Frontal cortex (tissue), 3 donors: ENCODE measurements at regions not wholly inside any gene's neighbourhood (a gene's known extent, or its start where the extent isn't known, plus 50 kb on each side); places are given as distances from the start of the nearest gene placed in this dataset.

ENCODE experiments used
- DNase-seq, 2 donors: peaks; one replicate each; pipeline ENCODE4 v3.0.0; 2012; ENCODE audit warnings: low spot score in 2 of 2
- FAIRE-seq: peaks from 2 replicates; lab custom pipeline; 2012; peaks lifted over from hg19 to GRCh38; lab: Jason Lieb, UNC
- donor health status: control.
- donor health status: control.
- donor health status: control.

DNA sequence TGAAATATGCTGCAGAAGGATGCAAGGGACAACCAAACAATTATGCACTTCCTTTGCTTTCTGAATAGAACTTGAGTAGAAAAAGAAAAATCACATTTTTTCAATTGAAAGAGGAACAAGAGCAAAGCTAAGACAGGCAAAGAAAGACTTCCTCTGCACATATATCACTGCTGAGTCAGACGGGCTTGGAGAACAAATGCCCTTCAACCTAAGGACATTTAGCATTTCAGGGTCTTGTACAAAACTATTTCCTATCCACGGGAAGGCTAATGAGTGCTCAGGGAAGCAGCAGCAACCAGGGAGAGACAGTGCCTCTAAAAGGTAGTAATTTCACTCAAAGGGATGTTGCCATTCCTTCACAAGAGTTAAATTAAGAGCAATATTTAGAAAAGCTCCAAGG lies 570.0 kb upstream of the GCFC2 start:
- no peak for FAIRE-seq
- no peak for DNase-seq

DNA sequence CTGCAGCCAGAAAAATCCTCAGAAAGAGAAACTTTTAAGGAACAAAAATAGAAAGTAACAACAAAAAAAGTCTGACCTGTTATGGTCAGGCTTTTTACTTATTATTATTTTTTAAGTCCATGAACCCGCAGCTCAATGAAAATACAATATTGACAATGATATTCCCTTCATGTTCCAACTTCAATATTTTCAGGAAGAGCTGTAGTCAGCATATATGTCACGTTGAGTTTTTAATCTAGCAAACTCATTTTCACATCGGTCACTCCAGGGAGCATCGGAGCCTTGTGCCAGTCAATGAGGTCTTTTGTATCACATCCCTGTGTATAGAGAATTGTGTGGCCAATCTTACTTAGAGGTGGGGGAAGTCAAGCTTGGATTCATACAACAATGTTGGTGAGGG lies 568.4 kb upstream of the GCFC2 start:
- DNase-seq (no peak), FAIRE-seq (no peak)

DNA sequence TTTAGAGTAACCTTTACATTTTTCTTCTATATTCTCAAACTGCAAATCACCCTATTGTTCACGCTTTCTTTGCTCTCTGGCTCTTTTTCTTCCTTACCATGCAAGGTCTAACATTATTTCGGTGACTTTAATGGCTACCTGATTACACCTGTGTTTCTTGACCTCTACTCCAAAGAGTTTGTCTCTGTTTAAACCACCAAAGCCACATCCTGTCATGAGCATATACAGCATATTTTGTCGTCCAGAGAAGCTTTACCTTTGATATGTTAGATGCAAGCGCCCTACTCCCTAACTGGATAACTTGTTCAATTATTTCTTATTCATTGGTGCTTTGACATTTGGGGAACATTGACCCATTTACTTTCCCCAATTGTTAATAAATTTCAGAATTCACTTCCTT lies 565.1 kb upstream of the GCFC2 start:
- DNase-seq: no peak
- FAIRE-seq: no peak

- FAIRE-seq: no peak
Measured at GRCh38 chr2:76274676-76275075, 564.0 kb upstream of the GCFC2 start.

GRCh38 chr2:76274160-76274559 lies 563.4 kb upstream of the GCFC2 start:
- DNase-seq (no peak), FAIRE-seq (no peak)

More at GRCh38 chr2:76274676-76275075, 564.0 kb upstream of the GCFC2 start:
- no peak for DNase-seq

DNA sequence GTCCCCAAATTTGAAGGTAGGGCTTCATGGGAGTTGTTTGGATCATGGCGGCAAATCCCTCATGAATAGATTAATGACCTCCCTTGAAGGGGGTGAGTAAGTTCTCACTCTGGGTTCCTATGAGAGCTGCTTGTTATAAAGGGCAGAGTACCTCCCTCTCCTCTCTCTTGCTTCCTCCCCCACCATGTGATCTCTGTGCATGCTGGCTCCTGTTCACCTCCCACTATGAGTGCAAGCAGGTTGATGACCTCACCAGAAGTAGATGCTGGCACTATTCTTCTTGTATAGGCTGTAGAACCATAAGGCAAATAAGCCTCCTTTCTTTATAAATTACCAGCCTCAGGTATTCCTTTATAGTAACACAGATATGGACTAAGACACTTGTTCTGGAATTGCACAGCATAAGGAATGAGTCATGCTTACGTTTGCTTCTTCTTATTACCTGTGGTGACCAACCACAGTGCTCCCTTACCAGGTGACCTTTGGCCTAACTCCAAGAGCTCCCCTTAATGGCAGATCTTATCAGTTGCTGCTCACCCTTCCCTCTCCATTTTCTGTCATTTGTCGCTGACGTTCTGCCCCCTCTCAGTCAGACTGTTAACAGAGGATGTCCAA lies 559.5 kb upstream of the GCFC2 start:
- no peak for FAIRE-seq
- DNase-seq: no peak

- peak in 1 of 2 donors; percentile 3 for DNase-seq
- no peak for FAIRE-seq
Measured at GRCh38 chr2:76268902-76269620, 558.3 kb upstream of the GCFC2 start.

DNA sequence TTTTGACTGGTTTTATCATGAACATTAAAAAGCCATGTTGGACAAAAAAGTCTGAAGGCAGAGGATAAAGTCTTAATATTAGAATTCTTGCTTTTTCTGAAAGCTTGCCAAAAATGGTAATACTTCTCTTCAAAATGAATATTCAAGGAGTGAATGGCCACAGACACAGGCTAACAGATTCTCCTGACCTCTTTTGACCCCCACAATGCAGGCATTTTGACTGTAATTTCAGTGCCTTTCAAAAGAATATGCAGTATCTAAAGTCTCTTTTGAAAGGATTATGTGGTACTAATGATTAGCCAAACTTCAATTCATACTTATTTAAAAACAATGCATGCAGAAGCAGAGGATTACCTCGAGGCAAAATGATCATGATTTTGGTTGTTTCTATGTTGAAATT lies 557.8 kb upstream of the GCFC2 start:
- FAIRE-seq: no peak
- DNase-seq: no peak

- no peak for DNase-seq
- no peak for FAIRE-seq
Measured at GRCh38 chr2:76257802-76258201, 547.1 kb upstream of the GCFC2 start.

- no peak for FAIRE-seq
- no peak for DNase-seq
Measured at GRCh38 chr2:76256458-76257088, 545.9 kb upstream of the GCFC2 start.

- FAIRE-seq: no peak
- DNase-seq: no peak
Measured at GRCh38 chr2:76252704-76253103, 542.0 kb upstream of the GCFC2 start.

DNA sequence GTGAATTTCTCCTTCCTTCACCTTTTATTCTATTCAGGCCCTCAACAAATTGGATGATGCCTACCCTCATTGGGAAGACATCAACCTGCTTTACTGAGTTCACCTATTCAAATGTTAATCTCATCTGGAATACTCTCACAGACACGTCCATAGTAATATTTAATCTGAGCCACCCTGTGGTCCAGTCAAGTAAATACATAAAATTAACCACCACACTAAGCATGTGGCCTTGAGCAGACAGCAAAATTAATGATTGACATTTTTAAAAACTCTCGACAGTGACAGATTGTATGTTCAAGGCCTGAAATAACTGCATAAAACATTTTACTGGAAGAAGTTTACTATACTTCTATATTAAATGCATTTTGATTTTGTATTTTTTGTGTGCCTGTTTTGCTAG lies 540.6 kb upstream of the GCFC2 start:
- DNase-seq: no peak
- no peak for FAIRE-seq

DNA sequence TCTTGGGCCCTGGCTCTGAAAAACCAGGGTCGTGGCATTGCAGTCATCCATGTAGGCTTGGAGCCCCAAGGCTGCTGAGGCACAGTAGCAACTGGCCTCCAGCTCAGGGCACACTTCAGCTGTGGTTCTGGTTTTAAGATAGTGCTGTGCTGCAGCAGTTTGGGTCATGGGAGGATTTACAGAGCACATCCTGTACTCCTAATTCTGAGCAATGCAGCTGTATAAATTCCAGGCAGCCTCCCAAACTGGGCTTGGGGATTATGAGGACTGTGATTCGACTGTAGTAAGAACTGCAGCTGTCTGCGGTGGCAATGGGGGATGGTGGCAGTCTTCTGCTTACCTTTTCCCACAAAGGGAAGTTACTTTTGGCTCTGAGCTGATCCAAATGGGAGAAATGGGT lies 536.3 kb upstream of the GCFC2 start:
- no peak for FAIRE-seq
- DNase-seq: no peak

DNA sequence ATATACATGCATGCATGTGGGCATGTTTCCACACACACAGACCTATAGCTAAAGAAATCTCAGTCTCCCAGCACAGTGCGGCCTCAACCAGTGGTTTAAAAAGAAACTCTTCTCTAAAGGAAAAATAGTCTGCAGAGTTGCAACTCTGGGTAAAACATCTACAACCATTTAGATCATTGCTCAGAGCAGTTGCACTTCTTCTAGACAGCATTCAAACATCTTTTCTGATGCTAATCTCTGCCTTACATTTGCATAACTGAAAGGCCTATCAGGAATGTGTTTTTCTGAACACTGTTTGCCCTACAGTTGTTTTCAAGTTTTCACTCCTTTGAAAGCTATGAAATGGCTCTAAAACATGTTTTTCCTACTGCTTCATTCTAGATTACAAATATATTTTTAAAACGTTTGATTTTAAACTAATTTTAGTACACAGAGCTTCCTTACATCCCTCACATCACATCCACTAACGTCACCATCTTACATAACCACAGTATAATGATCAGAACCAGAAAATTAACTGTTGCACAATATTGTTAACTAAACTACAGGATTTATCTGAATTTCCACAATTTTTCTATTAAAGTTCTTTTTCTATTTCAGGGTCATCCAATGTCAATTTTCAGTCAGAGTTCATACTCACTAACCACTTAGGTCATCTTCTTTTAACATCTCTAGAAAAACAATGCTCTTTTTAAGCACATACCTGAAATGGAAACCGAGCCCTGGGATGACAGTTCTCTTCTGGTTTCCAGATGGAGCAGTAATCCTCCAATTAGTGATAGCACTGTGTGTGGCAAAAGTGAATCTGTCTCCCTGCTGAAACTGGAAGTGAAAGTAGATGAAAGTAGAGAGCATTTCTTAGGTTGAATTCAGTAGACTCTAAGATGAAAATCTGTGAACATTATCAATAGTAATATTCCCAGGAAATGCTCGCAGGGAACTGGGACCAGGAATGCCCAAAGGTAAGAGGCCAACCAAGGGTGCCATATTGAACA lies 501.6 kb upstream of the GCFC2 start:
- FAIRE-seq: no peak

DNA sequence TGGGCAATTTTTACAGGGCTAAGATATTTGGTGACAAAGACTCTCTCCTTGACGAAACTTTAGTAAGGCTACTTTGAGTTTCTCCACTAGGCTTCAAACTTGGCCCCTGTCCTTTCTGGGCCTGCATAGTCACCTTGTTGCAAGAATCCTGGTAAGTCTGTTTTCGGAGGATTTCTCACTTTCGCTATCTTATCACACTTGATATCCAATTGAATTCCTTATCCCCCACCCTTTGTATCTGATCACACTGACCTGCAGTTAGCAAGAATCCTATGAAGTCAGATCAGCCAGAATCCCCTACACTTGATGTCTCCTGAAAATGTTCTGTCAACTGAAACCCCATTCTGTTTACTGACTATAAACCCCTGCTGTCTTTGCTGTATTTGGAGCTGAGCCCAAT lies 499.8 kb upstream of the GCFC2 start:
- FAIRE-seq (no peak), DNase-seq (no peak)

More for the DNA sequence above, 501.6 kb upstream of the GCFC2 start:
- DNase-seq: peak in 1 of 2 donors; percentile 1

GRCh38 chr2:76204048-76204447 lies 493.3 kb upstream of the GCFC2 start:
- DNase-seq (no peak), FAIRE-seq (no peak)

DNA sequence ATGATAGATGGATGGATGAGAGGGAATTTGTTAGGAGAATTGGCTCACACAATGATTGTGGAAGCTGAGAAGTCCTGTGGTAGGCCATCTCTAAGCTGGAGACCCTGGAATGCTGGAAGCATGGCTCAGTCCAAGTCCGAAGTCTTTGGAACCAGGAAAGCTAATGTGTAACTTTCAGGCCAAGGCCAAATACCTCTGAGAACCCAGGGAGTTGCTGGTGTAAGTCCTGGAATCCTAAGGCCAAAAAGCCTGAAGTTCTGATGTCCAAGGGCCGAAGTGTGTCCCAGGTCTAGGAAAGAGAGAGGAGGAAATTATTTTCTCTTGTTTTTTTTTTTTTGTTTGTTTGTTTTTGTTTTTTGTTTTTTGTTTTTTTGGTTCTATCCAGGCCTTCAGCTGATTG lies 492.2 kb upstream of the GCFC2 start:
- DNase-seq (no peak), FAIRE-seq (no peak)

GRCh38 chr2:76197842-76198448 lies 487.2 kb upstream of the GCFC2 start:
- FAIRE-seq (no peak), DNase-seq (no peak)

DNA sequence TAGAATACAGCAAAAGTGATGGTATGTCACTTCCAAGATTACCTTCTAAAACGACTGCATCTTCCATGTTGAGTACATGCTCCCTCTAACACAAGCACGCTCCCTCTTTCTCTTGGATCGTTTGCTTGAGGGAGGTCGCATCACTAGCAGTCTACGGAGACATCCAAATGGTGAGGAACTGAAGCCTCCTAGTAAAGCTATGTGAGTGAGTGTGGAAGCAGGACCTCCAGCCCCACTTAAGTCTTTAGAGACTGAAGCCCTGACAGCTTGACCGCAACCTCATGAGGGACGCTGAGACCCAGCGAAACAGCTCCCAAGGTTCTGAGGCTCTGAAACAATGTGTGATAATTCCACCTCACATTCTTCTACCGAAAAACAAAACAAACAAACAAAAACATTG lies 486.7 kb upstream of the GCFC2 start:
- no peak for DNase-seq
- FAIRE-seq: no peak
